ENCODE measurements at regions not wholly inside any gene's neighbourhood (a gene's known extent, or its start where the extent isn't known, plus 50 kb on each side); places are given as distances from the start of the nearest gene placed in this dataset.

DNA sequence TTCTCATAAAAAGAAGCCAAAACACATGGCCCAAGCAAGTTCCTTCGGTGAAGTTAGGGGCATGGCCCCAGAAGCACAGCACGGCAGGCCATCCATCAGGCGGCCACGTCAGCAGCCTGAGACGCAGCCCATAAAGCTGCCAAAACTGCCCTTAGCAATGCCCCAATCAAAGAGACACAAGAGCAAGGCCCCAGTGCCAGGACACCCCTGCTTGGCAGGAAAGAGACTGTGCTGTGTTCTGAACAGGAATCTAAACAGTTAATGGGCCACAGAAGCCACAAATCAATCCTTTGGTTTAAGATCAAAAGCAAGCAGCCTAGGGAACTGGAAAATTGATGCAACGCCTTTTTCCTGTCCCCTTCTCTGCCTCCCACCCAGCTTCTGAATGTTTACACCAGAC, 497.0 kb upstream of the USP24 start:
- TF ChIP-seq CTCF (IDR thresholded peaks at IDR 0.05; ENCODE audit: insufficient read depth, low read depth, low read length, missing control alignments): no peak
- no peak for DNase-seq (ENCODE audit: low read depth)
- no peak overlapping the region for H3K4me3 ChIP-seq (ENCODE audit: low read depth, low read length)

- no peak for DNase-seq (ENCODE audit: low read depth)
- no peak for TF ChIP-seq CTCF (IDR thresholded peaks at IDR 0.05; ENCODE audit: insufficient read depth, low read depth, low read length, missing control alignments)
- H3K4me3 ChIP-seq (ENCODE audit: low read depth, low read length): no peak overlapping the region
Observed at GRCh38 chr1:55708781-55709180, 493.6 kb upstream of the USP24 start.

DNA sequence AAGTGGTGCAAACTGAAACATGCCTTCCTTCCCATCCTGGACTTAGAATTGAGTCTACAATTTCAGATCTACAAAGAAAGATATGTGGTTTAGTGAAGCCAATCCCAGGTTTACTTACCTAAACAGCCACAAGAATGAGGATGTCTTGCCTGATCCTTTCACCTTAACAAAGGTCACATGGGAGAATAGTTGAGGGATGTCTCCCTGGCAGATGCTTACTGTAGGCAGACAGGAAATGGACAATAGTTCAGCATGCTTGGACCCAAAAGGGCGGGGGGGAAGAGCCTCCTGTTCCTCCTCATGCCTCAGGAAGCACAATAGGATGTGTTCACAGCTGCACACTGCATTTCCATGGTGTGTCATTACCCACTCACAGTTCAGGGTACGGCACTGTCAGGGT, 492.7 kb upstream of the USP24 start:
- H3K4me3 ChIP-seq (ENCODE audit: low read depth, low read length): no peak overlapping the region
- no peak for DNase-seq (ENCODE audit: low read depth)
- TF ChIP-seq CTCF (IDR thresholded peaks at IDR 0.05; ENCODE audit: insufficient read depth, low read depth, low read length, missing control alignments): no peak

DNA sequence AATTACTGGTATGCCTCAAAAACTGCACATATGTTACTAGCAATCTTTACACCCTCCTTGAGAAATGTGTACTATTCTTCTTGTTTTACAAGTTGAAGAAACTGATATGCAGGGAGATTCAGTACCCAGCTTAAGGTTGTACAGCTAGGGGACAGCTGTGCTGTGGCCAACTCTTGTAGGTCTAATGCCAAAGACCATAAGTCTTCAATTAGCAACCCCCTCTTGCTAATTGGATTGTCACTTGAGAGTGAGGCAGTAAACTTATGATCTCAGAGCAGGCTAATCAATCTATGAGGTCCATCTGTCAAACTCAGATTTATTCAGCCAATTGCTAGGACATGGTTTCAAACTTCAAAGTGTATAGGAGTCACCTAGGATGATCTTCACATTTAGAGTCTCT, 492.0 kb upstream of the USP24 start:
- DNase-seq (ENCODE audit: low read depth): no peak
- no peak for TF ChIP-seq CTCF (IDR thresholded peaks at IDR 0.05; ENCODE audit: insufficient read depth, low read depth, low read length, missing control alignments)
- H3K4me3 ChIP-seq (ENCODE audit: low read depth, low read length): no peak overlapping the region

DNA sequence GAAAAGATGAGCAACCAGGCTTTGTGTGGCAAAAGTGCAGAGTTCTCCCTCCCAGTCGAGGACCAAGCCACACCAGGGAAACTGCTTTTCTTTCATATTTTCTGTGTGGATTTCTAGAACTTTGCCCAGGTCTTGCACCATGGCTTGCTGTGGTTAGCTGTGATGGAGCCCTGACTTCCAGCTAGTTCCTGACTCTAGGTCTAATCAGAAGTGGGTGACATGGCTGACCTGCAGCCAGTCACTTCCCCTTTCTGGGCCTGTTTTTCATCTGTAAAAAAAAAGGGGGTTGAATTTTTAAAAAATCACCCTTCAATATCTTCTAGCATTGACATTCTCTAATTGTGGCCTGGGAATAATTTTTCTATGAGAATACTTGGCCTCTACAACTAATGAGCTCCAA, 491.2 kb upstream of the USP24 start:
- no peak for TF ChIP-seq CTCF (IDR thresholded peaks at IDR 0.05; ENCODE audit: insufficient read depth, low read depth, low read length, missing control alignments)
- no peak overlapping the region for H3K4me3 ChIP-seq (ENCODE audit: low read depth, low read length)
- no peak for DNase-seq (ENCODE audit: low read depth)

DNA sequence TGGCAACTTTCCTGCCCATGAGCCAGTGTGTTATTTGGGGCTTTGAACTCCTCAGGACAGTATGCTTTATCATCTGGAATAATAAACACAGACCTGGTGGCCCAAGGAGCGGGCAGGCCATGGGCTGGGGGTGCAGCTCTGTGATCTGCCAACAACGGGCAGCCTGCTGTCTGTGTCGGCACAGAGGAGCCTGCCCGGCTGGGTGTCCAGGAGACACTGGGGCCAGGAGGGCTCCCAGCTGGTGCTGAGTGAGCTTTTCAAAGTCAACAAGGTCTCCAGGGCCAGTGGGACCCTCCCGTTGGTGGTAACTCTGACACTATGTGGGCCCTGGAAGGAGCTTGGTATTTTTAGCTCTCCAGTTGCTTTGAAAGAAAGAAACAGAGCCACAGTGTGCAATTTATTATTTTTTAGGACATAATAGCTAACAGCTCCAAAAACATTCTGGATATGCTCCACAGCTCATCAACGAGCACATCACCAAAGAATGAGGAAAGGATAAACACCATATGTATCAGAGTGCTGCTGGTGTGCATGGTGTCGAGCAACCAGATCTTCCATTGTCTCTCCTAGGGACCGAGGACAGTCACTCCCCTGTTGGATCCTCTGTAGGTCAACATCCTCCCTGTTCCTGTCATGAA, 488.7 kb upstream of the USP24 start:
- no peak for DNase-seq (ENCODE audit: low read depth)
- no peak for TF ChIP-seq CTCF (IDR thresholded peaks at IDR 0.05; ENCODE audit: insufficient read depth, low read depth, low read length, missing control alignments)
- no peak overlapping the region for H3K4me3 ChIP-seq (ENCODE audit: low read depth, low read length)

- peak; percentile 29 for DNase-seq (ENCODE audit: low read depth)
- H3K4me3 ChIP-seq (ENCODE audit: low read depth, low read length): no peak overlapping the region
- TF ChIP-seq CTCF (IDR thresholded peaks at IDR 0.05; ENCODE audit: insufficient read depth, low read depth, low read length, missing control alignments): peak; percentile 83
Observed at GRCh38 chr1:55702064-55702463, 486.9 kb upstream of the USP24 start.
